HepG2 (cell line): ENCODE measurements at regions not wholly inside any gene's neighbourhood (a gene's known extent, or its start where the extent isn't known, plus 50 kb on each side); places are given as distances from the start of the nearest gene placed in this dataset.

Source experiments
- ATAC-seq: fragments of 200-7000 bp; cut with Tn5 transposase; 3 replicates; pipeline ENCODE4 v1.9.1; 2020; ENCODE audit warnings: mild to moderate bottlenecking, moderate library complexity
- BruUV-seq: library from RNA; stranded (reverse); fragments of 400-500 nt; replicated peaks from 2 replicates; lab custom pipeline; 2021; lab: Mats Ljungman, UMichigan
- CTCF ChIA-PET: fragments of 300-600 bp; formaldehyde crosslinking; extraction: SDS; loops from one replicate; lab custom pipeline; 2021; ENCODE audit warnings: low total read pairs, inconsistent platforms, low intra/inter-chr PET ratio; lab: Yijun Ruan, JAX
- POLR2A ChIA-PET: fragments of 350-600 bp; sonication (Branson Sonifier 250); formaldehyde crosslinking; loops from one replicate; lab custom pipeline; 2020; ENCODE audit warnings: antibody characterized with exemption, inconsistent platforms; lab: Yijun Ruan, JAX
- DNase-seq: peaks from one replicate; pipeline ENCODE4 v3.0.0-alpha.2; 2015; ENCODE audit warnings: low spot score
- FAIRE-seq: peaks from 3 replicates; lab custom pipeline; 2011; peaks lifted over from hg19 to GRCh38; lab: Jason Lieb, UNC
- H2AFZ ChIP-seq: one replicate; pipeline ENCODE4 v1.6.1; 2011; ENCODE audit warnings: low read length, inconsistent platforms
- H3K27ac ChIP-seq: fragments of 300-600 bp; 3 replicates; pipeline ENCODE4 v1.8.0; 2011; ENCODE audit warnings: mixed run types, mild to moderate bottlenecking, mixed read lengths, low read length, inconsistent platforms; ENCODE audit not compliant: insufficient read depth; ENCODE audit errors: extremely low read length
- H3K27me3 ChIP-seq, 2 experiments: fragments of 200-600 bp in 1 of 2; 2 replicates in 1 of 2; 3 replicates in 1 of 2; pipeline versions ENCODE4 v1.6.0 to v1.8.0; 2011; ENCODE audit warnings: low read length in 2 of 2, mild to moderate bottlenecking in 2 of 2, moderate library complexity in 2 of 2, inconsistent platforms in 1 of 2; ENCODE audit not compliant: insufficient read depth in 2 of 2, control insufficient read depth in 1 of 2
- H3K36me3 ChIP-seq, 2 experiments: fragments of 200-600 bp in 1 of 2; replicated peaks in 1 of 2; 2 replicates in 1 of 2; 3 replicates in 1 of 2; pipeline versions ENCODE4 v1.5.1 to v1.8.0; 2011; ENCODE audit warnings: low read length in 2 of 2, inconsistent platforms in 1 of 2; ENCODE audit not compliant: insufficient read depth in 2 of 2, control insufficient read depth in 1 of 2
- H3K4me1 ChIP-seq: 2 replicates; pipeline ENCODE4 v1.5.1; 2012; ENCODE audit warnings: low read length, inconsistent platforms; ENCODE audit not compliant: insufficient read depth
- H3K4me2 ChIP-seq: 2 replicates; pipeline ENCODE4 v1.6.0; 2011; ENCODE audit warnings: low read depth, low read length, inconsistent platforms
- H3K4me3 ChIP-seq, 3 experiments: fragments of 200-600 bp in 1 of 3; sonication (generic), shearing (Covaris generic) in 1 of 3; replicated peaks in 1 of 3; 2 replicates each; pipeline ENCODE4 v1.5.1; 2011 to 2016; ENCODE audit warnings: low read length in 3 of 3, inconsistent platforms in 2 of 3, low read depth in 2 of 3, mild to moderate bottlenecking in 2 of 3, control low read depth in 1 of 3, mixed read lengths in 1 of 3; ENCODE audit not compliant: insufficient read depth in 1 of 3
- H3K79me2 ChIP-seq: one replicate; pipeline ENCODE4 v1.6.1; 2011; ENCODE audit warnings: low read length, inconsistent platforms; ENCODE audit not compliant: insufficient read depth
- H3K9ac ChIP-seq: 2 replicates; pipeline ENCODE4 v1.6.0; 2011; ENCODE audit warnings: mild to moderate bottlenecking, low read depth, low read length, inconsistent platforms; ENCODE audit not compliant: insufficient read depth
- H3K9me3 ChIP-seq: 2 replicates; pipeline ENCODE4 v1.5.1; 2012; ENCODE audit warnings: mild to moderate bottlenecking, low read length
- H4K20me1 ChIP-seq: 2 replicates; pipeline ENCODE4 v1.6.0; 2011; ENCODE audit warnings: inconsistent platforms, mild to moderate bottlenecking, low read length, moderate library complexity; ENCODE audit not compliant: insufficient read depth
- AGO1 ChIP-seq: fragments of 200-400 bp; formaldehyde crosslinking; IDR thresholded peaks from 2 replicates; pipeline ENCODE4 v1.6.1; 2017; ENCODE audit warnings: mild to moderate bottlenecking, low read depth, low read length, moderate library complexity; ENCODE audit not compliant: poor library complexity, severe bottlenecking
- BATF2 ChIP-seq: sonication (generic); formaldehyde crosslinking; IDR thresholded peaks from 2 replicates; pipeline ENCODE4 v1.8.0; 2022; ENCODE audit warnings: mild to moderate bottlenecking, missing genetic modification reagents, moderate library complexity
- CC2D1A ChIP-seq: sonication (generic); formaldehyde crosslinking; IDR thresholded peaks from 2 replicates; pipeline ENCODE4 v1.8.1; 2023; ENCODE audit warnings: mild to moderate bottlenecking, missing genetic modification reagents
- CSRNP1 ChIP-seq: sonication (generic); formaldehyde crosslinking; IDR thresholded peaks from 2 replicates; pipeline ENCODE4 v1.8.1; 2023; ENCODE audit warnings: mild to moderate bottlenecking, missing genetic modification reagents
- GATAD1 ChIP-seq: IDR thresholded peaks from 2 replicates; pipeline ENCODE4 v1.6.1; 2016; ENCODE audit warnings: missing genetic modification reagents, missing compliant biosample characterization
- KLF15 ChIP-seq: sonication (generic); formaldehyde crosslinking; IDR thresholded peaks from 2 replicates; pipeline ENCODE4 v1.8.1; 2023; ENCODE audit warnings: borderline replicate concordance, mild to moderate bottlenecking, inconsistent platforms, missing genetic modification reagents, mixed read lengths
- PRPF4 ChIP-seq: fragments of 200-400 bp; formaldehyde crosslinking; IDR thresholded peaks from 2 replicates; pipeline ENCODE4 v1.6.1; 2016; ENCODE audit warnings: low read length, low read depth; ENCODE audit not compliant: poor library complexity, severe bottlenecking
- ZNF263 ChIP-seq: sonication (generic); formaldehyde crosslinking; IDR thresholded peaks from 2 replicates; pipeline ENCODE4 v1.4.0; 2020; ENCODE audit warnings: missing genetic modification reagents
- ZNF567 ChIP-seq: sonication (generic); formaldehyde crosslinking; IDR thresholded peaks from 2 replicates; pipeline ENCODE4 v1.8.1; 2023; ENCODE audit warnings: mild to moderate bottlenecking, missing genetic modification reagents, borderline replicate concordance
- ZNF788 ChIP-seq: sonication (generic); formaldehyde crosslinking; IDR thresholded peaks from 2 replicates; pipeline ENCODE4 v1.5.0; 2020; ENCODE audit warnings: mild to moderate bottlenecking, missing genetic modification reagents, borderline replicate concordance
- WGBS: methylation state at CpG from one replicate; pipeline ENCODE4 v1.1.6; 2017; ENCODE audit warnings: low lambda C conversion rate; 5-methylcytosine and 5-hydroxymethylcytosine counted together
- in situ Hi-C: cut with HindIII; loops from 2 replicates; pipeline ENCODE4 v1.10.0; 2017; ENCODE audit warnings: low pct_unique_long_range_greater_than_20kb; ENCODE audit not compliant: extremely low pct_ligation_motif_present
- intact Hi-C: fragments of 100-400 bp; cut with micrococcal nuclease; formaldehyde crosslinking; loops from one replicate; pipeline ENCODE4 v1.10.0; 2022; ENCODE audit not compliant: unreplicated experiment

GRCh38 chr2:2836343-2837070, 505.4 kb upstream of the MYT1L start:
- Histone ChIP-seq H3K36me3 (no peaks in the 10 kb centered on the region), H3K9ac (no peak overlapping the region), H3K9me3 (no peaks in the 10 kb centered on the region), H3K4me2 (no peak overlapping the region), H3K27me3 (peaks cover 0 to 33% of the 10 kb centered on the region in 2 experiments; a peak in 2 of 5 replicates), H3K79me2 (no peaks in the 10 kb centered on the region), H2AFZ (no peak overlapping the region), H4K20me1 (no peaks in the 10 kb centered on the region), H3K27ac (no peak overlapping the region)
- intact Hi-C loops (no loop called here), in situ Hi-C loops (no loop called here)
- no peak for DNase-seq
- CTCF ChIA-PET = no interaction called here
- 60% methylated on average over 4 of the region's 5 CpGs for WGBS
- no TSS peak for BruUV-seq
- FAIRE-seq = no peak
- POLR2A ChIA-PET = no interaction called here
- no peak for ATAC-seq
- TF ChIP-seq GATAD1 (CRISPR knock-in tag) = no peak
- TF ChIP-seq CC2D1A (CRISPR knock-in tag) = no peak
- TF ChIP-seq, all 625 proteins: peak for 0
- Histone ChIP-seq H3K4me1 (no peaks in the 10 kb centered on the region), H3K4me3 (no peak overlapping the region)

- Histone ChIP-seq H3K79me2 (no peaks in the 10 kb centered on the region), H3K36me3 (no peaks in the 10 kb centered on the region), H3K4me3 (no peak overlapping the region), H3K9me3 (no peaks in the 10 kb centered on the region), H3K4me1 (no peaks in the 10 kb centered on the region), H4K20me1 (no peaks in the 10 kb centered on the region), H3K4me2 (no peak overlapping the region), H3K27ac (no peak overlapping the region), H2AFZ (no peak overlapping the region), H3K9ac (no peak overlapping the region), H3K27me3 (peaks cover 0 to 26% of the 10 kb centered on the region in 2 experiments; a peak in 2 of 5 replicates)
- BruUV-seq = no TSS peak
- whole genome bisulfite sequencing = 9% methylated on average over 10 of the region's 10 CpGs
- ChIA-PET POLR2A (no interaction called here), CTCF (no interaction called here)
- intact Hi-C loops (no loop called here), in situ Hi-C loops (no loop called here)
- TF ChIP-seq PRPF4 = no peak
- no peak for TF ChIP-seq AGO1
- no peak for TF ChIP-seq ZNF788 (CRISPR knock-in tag)
- TF ChIP-seq ZNF263 (CRISPR knock-in tag) = no peak
- no peak for TF ChIP-seq ZNF567
- no peak for TF ChIP-seq CSRNP1 (CRISPR knock-in tag)
- TF ChIP-seq BATF2 (CRISPR knock-in tag) = no peak
- no peak for TF ChIP-seq KLF15
- ATAC-seq (no peak), FAIRE-seq (no peak), DNase-seq (no peak)
Measured at GRCh38 chr2:2834516-2835254, 503.6 kb upstream of the MYT1L start.
